Breast epithelium (tissue), 3 donors: ENCODE measurements at regions not wholly inside any gene's neighbourhood (a gene's known extent, or its start where the extent isn't known, plus 50 kb on each side); places are given as distances from the start of the nearest gene placed in this dataset.

ENCODE experiments used
- POLR2AphosphoS5 ChIP-seq, 3 donors: sonication (generic); formaldehyde crosslinking; IDR thresholded peaks; one replicate each; pipeline ENCODE4 v1.6.1; 2017; ENCODE audit warnings: antibody characterized with exemption in 3 of 3
- TF ChIP-seq, protein P1 (sequence below), 3 donors: fragments of 450-650 bp; IDR thresholded peaks; one replicate each; pipeline ENCODE4 v1.5.1; 2016 to 2017; ENCODE audit warnings: antibody characterized with exemption in 3 of 3, mild to moderate bottlenecking in 3 of 3, moderate library complexity in 3 of 3

DNA sequence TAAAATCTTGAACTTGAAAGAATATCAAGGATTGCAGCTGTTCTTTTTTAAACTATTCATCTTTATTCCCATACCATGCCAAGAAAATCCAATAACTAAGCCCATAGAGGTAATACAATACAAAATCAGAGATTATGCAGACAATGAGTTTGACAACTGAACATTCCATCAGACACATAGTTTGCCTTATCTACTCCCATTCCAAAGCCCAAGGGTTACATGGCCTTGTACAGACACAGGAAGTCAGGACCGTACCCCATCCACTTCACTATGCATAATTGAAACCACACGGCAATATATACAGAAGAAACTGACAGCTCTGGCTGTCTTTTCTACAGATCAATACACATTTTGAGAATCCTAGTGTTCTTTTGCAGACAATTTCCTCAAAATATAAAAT is 181.3 kb downstream of the TMX3 start:
- TF ChIP-seq, protein P1, sequence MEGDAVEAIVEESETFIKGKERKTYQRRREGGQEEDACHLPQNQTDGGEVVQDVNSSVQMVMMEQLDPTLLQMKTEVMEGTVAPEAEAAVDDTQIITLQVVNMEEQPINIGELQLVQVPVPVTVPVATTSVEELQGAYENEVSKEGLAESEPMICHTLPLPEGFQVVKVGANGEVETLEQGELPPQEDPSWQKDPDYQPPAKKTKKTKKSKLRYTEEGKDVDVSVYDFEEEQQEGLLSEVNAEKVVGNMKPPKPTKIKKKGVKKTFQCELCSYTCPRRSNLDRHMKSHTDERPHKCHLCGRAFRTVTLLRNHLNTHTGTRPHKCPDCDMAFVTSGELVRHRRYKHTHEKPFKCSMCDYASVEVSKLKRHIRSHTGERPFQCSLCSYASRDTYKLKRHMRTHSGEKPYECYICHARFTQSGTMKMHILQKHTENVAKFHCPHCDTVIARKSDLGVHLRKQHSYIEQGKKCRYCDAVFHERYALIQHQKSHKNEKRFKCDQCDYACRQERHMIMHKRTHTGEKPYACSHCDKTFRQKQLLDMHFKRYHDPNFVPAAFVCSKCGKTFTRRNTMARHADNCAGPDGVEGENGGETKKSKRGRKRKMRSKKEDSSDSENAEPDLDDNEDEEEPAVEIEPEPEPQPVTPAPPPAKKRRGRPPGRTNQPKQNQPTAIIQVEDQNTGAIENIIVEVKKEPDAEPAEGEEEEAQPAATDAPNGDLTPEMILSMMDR (IDR thresholded peaks at IDR 0.05), result no peak
- no peak for TF ChIP-seq POLR2AphosphoS5 (IDR thresholded peaks at IDR 0.05)
